Caco-2 (cell line): ENCODE measurements at regions not wholly inside any gene's neighbourhood (a gene's known extent, or its start where the extent isn't known, plus 50 kb on each side); places are given as distances from the start of the nearest gene placed in this dataset.

Experiments used
- BruUV-seq: library from RNA; stranded (reverse); fragments of 400-500 nt; replicated peaks from 2 replicates; lab custom pipeline; 2021; lab: Mats Ljungman, UMichigan
- CTCF ChIA-PET: fragments of 300-600 bp; sonication (Branson Sonifier 250); formaldehyde crosslinking; loops from one replicate; lab custom pipeline; 2022; ENCODE audit warnings: antibody characterized with exemption; lab: Charles Lee
- POLR2A ChIA-PET: fragments of 300-600 bp; sonication (Branson Sonifier 250); formaldehyde crosslinking; loops from one replicate; lab custom pipeline; 2022; ENCODE audit warnings: antibody characterized with exemption; lab: Charles Lee
- DNase-seq, 2 experiments: peaks; one replicate each; pipeline versions ENCODE4 v3.0.0 to v3.0.0-alpha.2; 2020 to 2022
- H3K27me3 ChIP-seq: replicated peaks from 2 replicates; pipeline ENCODE4 v1.6.0; 2011; ENCODE audit warnings: low read length; ENCODE audit not compliant: control insufficient read depth, insufficient read depth
- H3K36me3 ChIP-seq: 2 replicates; pipeline ENCODE4 v1.5.1; 2011; ENCODE audit warnings: low read length; ENCODE audit not compliant: control insufficient read depth, insufficient read depth
- H3K4me1 ChIP-seq: fragments of 250-450 bp; sonication (Bioruptor Pico); 2 replicates; pipeline ENCODE4 v1.5.1; 2020; ENCODE audit warnings: mild to moderate bottlenecking
- H3K4me3 ChIP-seq: 2 replicates; pipeline ENCODE4 v1.5.1; 2011; ENCODE audit warnings: low read depth, mild to moderate bottlenecking, control low read depth, low read length
- H3K9me3 ChIP-seq: fragments of 250-450 bp; sonication (Bioruptor Pico); 2 replicates; pipeline ENCODE4 v1.5.1; 2020; ENCODE audit warnings: mild to moderate bottlenecking, moderate library complexity
- H3K27ac Mint-ChIP-seq: one replicate; pipeline ENCODE4 v1.8.0; 2022; ENCODE audit warnings: mixed read lengths; ENCODE audit not compliant: unreplicated experiment
- H3K27me3 Mint-ChIP-seq: one replicate; pipeline ENCODE4 v1.8.0; 2022; ENCODE audit warnings: mixed read lengths; ENCODE audit not compliant: insufficient read depth, unreplicated experiment
- H3K36me3 Mint-ChIP-seq: one replicate; pipeline ENCODE4 v1.8.0; 2022; ENCODE audit warnings: mild to moderate bottlenecking, mixed read lengths; ENCODE audit not compliant: insufficient read depth, unreplicated experiment
- H3K4me1 Mint-ChIP-seq: one replicate; pipeline ENCODE4 v1.8.0; 2022; ENCODE audit warnings: low read depth, mixed read lengths; ENCODE audit not compliant: unreplicated experiment
- H3K4me3 Mint-ChIP-seq: one replicate; pipeline ENCODE4 v1.8.0; 2022; ENCODE audit warnings: mild to moderate bottlenecking, moderate library complexity, mixed read lengths; ENCODE audit not compliant: unreplicated experiment
- H3K9me3 Mint-ChIP-seq: one replicate; pipeline ENCODE4 v1.8.0; 2022; ENCODE audit warnings: mixed read lengths; ENCODE audit not compliant: unreplicated experiment
- intact Hi-C: fragments of 100-400 bp; cut with micrococcal nuclease; formaldehyde crosslinking; loops from one replicate; pipeline ENCODE4 v1.10.0; 2022; ENCODE audit not compliant: unreplicated experiment
- TF ChIP-seq, protein P1 (sequence below), 2 experiments: fragments of 200-600 bp in 1 of 2; IDR thresholded peaks; 1 replicate in 1 of 2; 2 replicates in 1 of 2; pipeline versions ENCODE4 v1.5.1 to v1.8.0; 2011 to 2022; ENCODE audit warnings: antibody characterized with exemption in 1 of 2, control low read depth in 1 of 2, inconsistent platforms in 1 of 2, low read depth in 1 of 2, low read length in 1 of 2, mild to moderate bottlenecking in 1 of 2, moderate library complexity in 1 of 2; ENCODE audit not compliant: insufficient read depth in 1 of 2, severe bottlenecking in 1 of 2, unreplicated experiment in 1 of 2

DNA sequence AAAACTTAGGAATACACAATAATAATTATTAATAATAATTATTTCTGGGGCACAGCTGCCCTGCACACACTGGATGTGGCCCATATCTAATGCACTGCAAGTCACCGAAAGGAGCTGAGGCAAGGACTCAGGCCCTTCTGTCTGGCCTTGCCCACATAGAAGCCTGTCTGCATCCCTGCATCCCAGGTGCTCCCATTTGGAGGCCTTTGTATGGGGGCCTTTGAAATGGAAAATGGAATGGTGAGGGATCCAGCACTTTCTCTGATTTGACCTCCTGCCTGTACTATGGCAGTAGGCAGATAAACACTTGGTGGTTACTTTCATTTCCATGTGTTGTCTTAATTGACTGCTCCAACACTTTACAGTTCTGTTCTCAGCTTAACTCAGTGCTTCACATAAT lies 75.7 kb upstream of the PTCHD4 start:
- H3K9me3 ChIP-seq: no peaks in the 10 kb centered on the region
- no peaks in the 10 kb centered on the region for H3K36me3 Mint-ChIP-seq
- H3K36me3 ChIP-seq: no peaks in the 10 kb centered on the region
- ChIA-PET POLR2A (no interaction called here), CTCF (no interaction called here)
- H3K4me1 ChIP-seq: no peaks in the 10 kb centered on the region
- DNase-seq: no peak
- H3K27me3 ChIP-seq: no peaks in the 10 kb centered on the region
- H3K4me3 Mint-ChIP-seq: no peak overlapping the region
- TF ChIP-seq, protein P1, sequence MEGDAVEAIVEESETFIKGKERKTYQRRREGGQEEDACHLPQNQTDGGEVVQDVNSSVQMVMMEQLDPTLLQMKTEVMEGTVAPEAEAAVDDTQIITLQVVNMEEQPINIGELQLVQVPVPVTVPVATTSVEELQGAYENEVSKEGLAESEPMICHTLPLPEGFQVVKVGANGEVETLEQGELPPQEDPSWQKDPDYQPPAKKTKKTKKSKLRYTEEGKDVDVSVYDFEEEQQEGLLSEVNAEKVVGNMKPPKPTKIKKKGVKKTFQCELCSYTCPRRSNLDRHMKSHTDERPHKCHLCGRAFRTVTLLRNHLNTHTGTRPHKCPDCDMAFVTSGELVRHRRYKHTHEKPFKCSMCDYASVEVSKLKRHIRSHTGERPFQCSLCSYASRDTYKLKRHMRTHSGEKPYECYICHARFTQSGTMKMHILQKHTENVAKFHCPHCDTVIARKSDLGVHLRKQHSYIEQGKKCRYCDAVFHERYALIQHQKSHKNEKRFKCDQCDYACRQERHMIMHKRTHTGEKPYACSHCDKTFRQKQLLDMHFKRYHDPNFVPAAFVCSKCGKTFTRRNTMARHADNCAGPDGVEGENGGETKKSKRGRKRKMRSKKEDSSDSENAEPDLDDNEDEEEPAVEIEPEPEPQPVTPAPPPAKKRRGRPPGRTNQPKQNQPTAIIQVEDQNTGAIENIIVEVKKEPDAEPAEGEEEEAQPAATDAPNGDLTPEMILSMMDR (IDR thresholded peaks at IDR 0.05; ENCODE audit: insufficient read depth in 1 of 2, low read depth in 1 of 2, low read length in 1 of 2, severe bottlenecking in 1 of 2, unreplicated experiment in 1 of 2): no peak
- no peak overlapping the region for H3K4me3 ChIP-seq
- H3K27ac Mint-ChIP-seq: no peak overlapping the region
- no peaks in the 10 kb centered on the region for H3K9me3 Mint-ChIP-seq
- BruUV-seq: no TSS peak
- no peaks in the 10 kb centered on the region for H3K4me1 Mint-ChIP-seq
- H3K27me3 Mint-ChIP-seq: peaks cover 2% of the 10 kb centered on the region
- intact Hi-C loops: no loop called here

DNA sequence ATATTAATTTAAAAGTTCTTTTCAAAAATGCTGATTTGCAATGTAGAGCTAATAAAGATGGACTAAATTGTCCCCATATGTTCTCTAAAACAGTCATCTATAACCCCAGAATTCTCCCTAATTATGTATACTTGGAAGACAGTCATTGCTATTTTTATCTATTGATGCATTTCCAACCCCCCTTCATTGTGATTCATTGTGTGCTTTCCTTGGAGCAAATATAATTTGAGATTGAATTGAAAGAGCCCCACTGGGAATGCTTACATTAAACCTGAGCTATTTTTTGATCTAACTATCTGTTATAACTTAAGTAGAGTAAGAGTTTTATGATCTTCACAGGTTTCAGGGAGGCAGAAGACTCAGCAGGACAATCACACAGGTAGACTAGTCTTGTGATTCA lies 73.7 kb upstream of the PTCHD4 start:
- H3K9me3 ChIP-seq: no peaks in the 10 kb centered on the region
- intact Hi-C loops: no loop called here

DNA sequence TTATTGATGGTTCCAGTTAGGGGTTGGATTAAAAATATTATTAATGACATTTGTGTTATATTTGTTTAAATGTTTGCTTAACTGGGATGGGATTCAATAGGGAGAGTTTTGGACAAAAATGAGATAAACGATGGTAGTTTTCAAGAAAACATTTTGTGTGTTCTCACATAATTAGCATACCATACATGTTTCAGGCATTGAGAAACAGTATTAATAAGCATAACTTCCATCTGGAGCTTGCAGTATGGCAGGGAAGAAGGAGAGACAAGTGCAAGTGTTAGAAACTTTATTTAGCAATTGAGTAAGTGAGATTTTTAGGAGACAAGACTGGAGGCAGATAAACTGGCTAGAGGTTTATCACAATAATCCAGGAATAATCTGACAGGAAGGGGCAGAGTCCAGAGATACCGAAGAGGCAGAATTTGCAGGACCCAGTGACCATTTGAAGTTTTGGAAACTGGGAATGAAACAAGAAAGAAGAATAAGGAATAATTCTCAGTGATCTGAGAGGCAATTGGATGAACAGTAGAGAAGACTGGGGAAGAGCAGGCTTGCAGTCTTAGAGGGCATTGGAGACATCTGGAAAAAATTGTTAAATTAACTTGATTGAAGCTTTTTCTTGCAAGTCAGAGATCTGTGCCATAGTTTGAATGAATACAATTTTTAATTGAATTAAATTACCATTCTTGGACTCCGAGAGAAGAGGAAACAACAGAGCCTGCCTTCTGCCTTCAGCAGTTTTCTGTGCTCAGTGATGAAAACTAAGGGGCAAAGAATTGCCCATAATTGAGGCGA lies 73.0 kb upstream of the PTCHD4 start:
- Histone ChIP-seq H3K36me3 (no peaks in the 10 kb centered on the region), H3K9me3 (no peaks in the 10 kb centered on the region), H3K27me3 (no peaks in the 10 kb centered on the region), H3K4me1 (no peaks in the 10 kb centered on the region), H3K4me3 (no peak overlapping the region)
- no peak for DNase-seq
- no TSS peak for BruUV-seq
- TF ChIP-seq, protein P1 (IDR thresholded peaks at IDR 0.05; ENCODE audit: insufficient read depth in 1 of 2, low read depth in 1 of 2, low read length in 1 of 2, severe bottlenecking in 1 of 2, unreplicated experiment in 1 of 2): no peak
- H3K27me3 Mint-ChIP-seq: peaks cover 2% of the 10 kb centered on the region
- H3K27ac Mint-ChIP-seq: no peak overlapping the region
- no peak overlapping the region for H3K4me3 Mint-ChIP-seq
- no peaks in the 10 kb centered on the region for H3K36me3 Mint-ChIP-seq
- H3K9me3 Mint-ChIP-seq: no peaks in the 10 kb centered on the region
- CTCF ChIA-PET: no interaction called here
- no peaks in the 10 kb centered on the region for H3K4me1 Mint-ChIP-seq
- intact Hi-C loops: no loop called here
- POLR2A ChIA-PET: no interaction called here

More for the DNA sequence above, 73.7 kb upstream of the PTCHD4 start:
- BruUV-seq: no TSS peak
- Histone ChIP-seq H3K36me3 (no peaks in the 10 kb centered on the region), H3K4me1 (no peaks in the 10 kb centered on the region), H3K4me3 (no peak overlapping the region), H3K27me3 (no peaks in the 10 kb centered on the region)
- Mint-ChIP-seq H3K27me3 (peaks cover 2% of the 10 kb centered on the region), H3K27ac (no peak overlapping the region), H3K4me3 (no peak overlapping the region), H3K36me3 (no peaks in the 10 kb centered on the region), H3K9me3 (no peaks in the 10 kb centered on the region), H3K4me1 (no peaks in the 10 kb centered on the region)
- no peak for DNase-seq
- POLR2A ChIA-PET: no interaction called here
- TF ChIP-seq, protein P1 (IDR thresholded peaks at IDR 0.05; ENCODE audit: insufficient read depth in 1 of 2, low read depth in 1 of 2, low read length in 1 of 2, severe bottlenecking in 1 of 2, unreplicated experiment in 1 of 2): no peak
- CTCF ChIA-PET: no interaction called here
